Stimulated activated CD4-positive, alpha-beta T cell treated with anti-CD3 and anti-CD28 coated beads, Interleukin-15, amount 100 ng/mL, for 48 hours (primary cell): ENCODE measurements at regions not wholly inside any gene's neighbourhood (a gene's known extent, or its start where the extent isn't known, plus 50 kb on each side); places are given as distances from the start of the nearest gene placed in this dataset.

Source experiments
- DNase-seq, 2 donors: peaks; one replicate each; pipeline ENCODE4 v3.0.0-alpha.2; 2020; ENCODE audit warnings: low read depth in 2 of 2

GRCh38 chr6:142561511-142562265 lies 259.9 kb downstream of the ADGRG6 start:
- no peak for DNase-seq

GRCh38 chr6:142562865-142563264 lies 261.1 kb downstream of the ADGRG6 start:
- DNase-seq = no peak

GRCh38 chr6:142566628-142567396 lies 265.0 kb downstream of the ADGRG6 start:
- DNase-seq = peak; percentile 16 to 54

GRCh38 chr6:142567461-142567860 lies 265.7 kb downstream of the ADGRG6 start:
- no peak for DNase-seq

GRCh38 chr6:142568857-142569597 lies 267.2 kb downstream of the ADGRG6 start:
- no peak for DNase-seq

- no peak for DNase-seq
Observed at GRCh38 chr6:142569676-142570075, 267.9 kb downstream of the ADGRG6 start.

GRCh38 chr6:142570221-142570671 lies 268.4 kb downstream of the ADGRG6 start:
- DNase-seq = no peak

- no peak for DNase-seq
Observed at GRCh38 chr6:142592876-142593275, 291.1 kb downstream of the ADGRG6 start.

GRCh38 chr6:142597836-142598235 lies 296.0 kb downstream of the ADGRG6 start:
- no peak for DNase-seq

GRCh38 chr6:142601427-142601826 lies 299.6 kb downstream of the ADGRG6 start:
- DNase-seq = no peak

- no peak for DNase-seq
Observed at GRCh38 chr6:142602972-142603371, 301.2 kb downstream of the ADGRG6 start.

- no peak for DNase-seq
Observed at GRCh38 chr6:142605922-142606485, 304.2 kb downstream of the ADGRG6 start.

GRCh38 chr6:142612956-142613355 lies 311.1 kb downstream of the ADGRG6 start:
- no peak for DNase-seq

- no peak for DNase-seq
Observed at GRCh38 chr6:142613981-142614380, 312.2 kb downstream of the ADGRG6 start.

- DNase-seq = no peak
Observed at GRCh38 chr6:142617158-142617557, 315.4 kb downstream of the ADGRG6 start.

- DNase-seq = no peak
Observed at GRCh38 chr6:142621822-142622221, 320.0 kb downstream of the ADGRG6 start.

- no peak for DNase-seq
Observed at GRCh38 chr6:142624978-142625715, 319.8 kb downstream of the HIVEP2 start.

GRCh38 chr6:142627474-142627873 lies 317.5 kb downstream of the HIVEP2 start:
- DNase-seq = no peak

GRCh38 chr6:142631517-142632385 lies 313.2 kb downstream of the HIVEP2 start:
- DNase-seq = no peak

GRCh38 chr6:142633317-142633716 lies 311.7 kb downstream of the HIVEP2 start:
- DNase-seq = no peak
